ENCODE measurements at regions not wholly inside any gene's neighbourhood (a gene's known extent, or its start where the extent isn't known, plus 50 kb on each side); places are given as distances from the start of the nearest gene placed in this dataset.

DNA sequence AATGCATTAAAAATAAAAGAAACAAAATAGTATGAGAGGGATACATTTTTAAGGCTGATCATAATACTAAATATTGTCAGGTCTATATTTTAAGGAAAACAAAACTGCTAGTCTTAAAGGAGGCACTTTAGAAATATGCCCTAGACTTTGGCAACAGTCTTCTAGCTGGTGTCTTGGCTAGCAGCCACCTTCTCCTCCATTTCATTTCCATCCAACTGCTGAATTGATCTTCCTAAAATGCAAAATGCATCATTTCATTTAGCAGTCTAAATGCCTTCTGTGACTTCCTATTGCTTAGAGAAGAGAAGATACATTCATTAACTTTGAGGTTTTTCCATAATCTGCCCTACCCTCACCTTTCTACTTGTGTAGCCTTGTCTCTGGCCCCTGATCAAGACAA is 1404.1 kb downstream of the CDH11 start:
- H3K9ac ChIP-seq (ENCODE audit: insufficient read length), result no peak overlapping the region
- DNase-seq (ENCODE audit: low read depth, low spot score), result no peak
- no peaks in the 10 kb centered on the region for H3K9me3 ChIP-seq (ENCODE audit: low read depth, low read length)
- no peak overlapping the region for H3K27ac ChIP-seq
- TF ChIP-seq POLR2AphosphoS5 (IDR thresholded peaks at IDR 0.05; ENCODE audit: borderline replicate concordance, low read depth, low read length) (no peak), EZH2 (IDR thresholded peaks at IDR 0.05) (no peak), FOXP2 (optimal IDR thresholded peaks at IDR 0.05; ENCODE audit: control extremely low read depth, extremely low read length, insufficient read depth) (no peak)
- H3K36me3 ChIP-seq (ENCODE audit: insufficient read depth, low read length), result no peaks in the 10 kb centered on the region
- no peak overlapping the region for H3K4me3 ChIP-seq

DNA sequence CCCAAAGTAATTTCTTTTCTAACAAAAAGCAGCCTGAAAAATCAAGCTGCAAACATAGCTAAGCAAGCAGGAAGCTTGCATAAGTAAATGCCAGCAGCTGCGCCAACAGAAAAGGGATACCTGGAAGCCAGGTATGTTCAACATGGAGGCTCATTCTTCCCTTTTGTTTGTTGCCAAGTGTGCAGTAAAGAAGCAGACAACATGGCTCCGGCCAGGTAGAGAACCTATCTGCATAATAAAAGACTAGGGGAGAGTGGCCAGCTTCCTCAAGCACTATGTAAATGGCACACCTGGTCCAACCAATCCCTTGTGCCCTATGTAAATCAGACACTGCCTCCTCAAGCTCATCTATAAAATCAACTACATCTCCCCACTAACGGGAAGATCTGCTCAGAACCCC is 1407.0 kb downstream of the CDH11 start:
- TF ChIP-seq EZH2 (IDR thresholded peaks at IDR 0.05) (no peak), FOXP2 (optimal IDR thresholded peaks at IDR 0.05; ENCODE audit: control extremely low read depth, extremely low read length, insufficient read depth) (no peak), POLR2AphosphoS5 (IDR thresholded peaks at IDR 0.05; ENCODE audit: borderline replicate concordance, low read depth, low read length) (no peak)
- Histone ChIP-seq H3K9ac (ENCODE audit: insufficient read length) (no peak overlapping the region), H3K36me3 (ENCODE audit: insufficient read depth, low read length) (no peaks in the 10 kb centered on the region), H3K9me3 (ENCODE audit: low read depth, low read length) (no peaks in the 10 kb centered on the region), H3K27ac (no peak overlapping the region), H3K4me3 (no peak overlapping the region)
- DNase-seq (ENCODE audit: low read depth, low spot score), result no peak

DNA sequence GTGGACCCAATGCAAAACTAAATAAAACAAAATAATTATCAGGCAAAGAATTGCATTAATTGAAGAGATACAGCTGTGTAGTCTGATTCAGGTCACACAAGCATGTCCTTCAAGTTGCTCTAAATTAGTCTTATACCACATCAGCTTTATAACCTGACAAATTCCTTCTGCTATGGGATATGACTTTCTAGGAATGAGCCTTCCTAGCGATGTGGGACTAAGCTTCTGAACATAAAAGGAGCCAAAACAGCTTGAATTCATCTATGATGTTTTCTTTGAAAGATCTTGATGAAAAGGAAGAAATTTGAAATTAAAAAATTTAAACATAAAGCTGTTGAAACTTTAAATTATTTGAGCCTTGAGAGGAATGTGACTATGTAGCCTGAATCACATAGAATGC is 1409.1 kb downstream of the CDH11 start:
- DNase-seq (ENCODE audit: low read depth, low spot score), result no peak
- Histone ChIP-seq H3K4me3 (no peak overlapping the region), H3K27ac (no peak overlapping the region), H3K36me3 (ENCODE audit: insufficient read depth, low read length) (no peaks in the 10 kb centered on the region), H3K9me3 (ENCODE audit: low read depth, low read length) (no peaks in the 10 kb centered on the region), H3K9ac (ENCODE audit: insufficient read length) (no peak overlapping the region)
- TF ChIP-seq POLR2AphosphoS5 (IDR thresholded peaks at IDR 0.05; ENCODE audit: borderline replicate concordance, low read depth, low read length) (no peak), EZH2 (IDR thresholded peaks at IDR 0.05) (no peak), FOXP2 (optimal IDR thresholded peaks at IDR 0.05; ENCODE audit: control extremely low read depth, extremely low read length, insufficient read depth) (no peak)

DNA sequence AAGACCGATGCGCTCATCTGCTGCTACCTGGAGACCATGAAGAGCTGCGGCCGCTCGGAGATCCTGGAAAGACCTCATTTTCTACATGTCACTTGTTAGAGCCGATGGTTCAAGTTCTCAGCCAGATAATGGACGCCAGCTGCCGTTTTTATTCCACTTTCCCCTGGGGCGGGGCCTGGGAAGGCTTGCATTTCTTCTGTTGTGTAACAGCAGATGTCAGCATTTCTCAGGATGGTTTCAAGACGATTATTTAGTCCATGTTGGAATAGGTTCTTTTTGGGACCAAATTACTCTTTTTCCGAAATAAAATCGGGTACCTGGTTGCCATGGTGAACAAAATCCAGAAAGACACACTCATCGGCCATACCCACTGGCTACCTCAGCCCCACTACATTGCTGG is 1418.3 kb downstream of the CDH11 start:
- no peak for DNase-seq (ENCODE audit: low read depth, low spot score)
- no peak for TF ChIP-seq FOXP2 (optimal IDR thresholded peaks at IDR 0.05; ENCODE audit: control extremely low read depth, extremely low read length, insufficient read depth)
- no peak for TF ChIP-seq EZH2 (IDR thresholded peaks at IDR 0.05)
- no peak for TF ChIP-seq POLR2AphosphoS5 (IDR thresholded peaks at IDR 0.05; ENCODE audit: borderline replicate concordance, low read depth, low read length)
- no peak overlapping the region for H3K27ac ChIP-seq
- H3K9me3 ChIP-seq (ENCODE audit: low read depth, low read length), result no peaks in the 10 kb centered on the region
- no peak overlapping the region for H3K9ac ChIP-seq (ENCODE audit: insufficient read length)
- no peaks in the 10 kb centered on the region for H3K36me3 ChIP-seq (ENCODE audit: insufficient read depth, low read length)
- H3K4me3 ChIP-seq, result no peak overlapping the region

DNA sequence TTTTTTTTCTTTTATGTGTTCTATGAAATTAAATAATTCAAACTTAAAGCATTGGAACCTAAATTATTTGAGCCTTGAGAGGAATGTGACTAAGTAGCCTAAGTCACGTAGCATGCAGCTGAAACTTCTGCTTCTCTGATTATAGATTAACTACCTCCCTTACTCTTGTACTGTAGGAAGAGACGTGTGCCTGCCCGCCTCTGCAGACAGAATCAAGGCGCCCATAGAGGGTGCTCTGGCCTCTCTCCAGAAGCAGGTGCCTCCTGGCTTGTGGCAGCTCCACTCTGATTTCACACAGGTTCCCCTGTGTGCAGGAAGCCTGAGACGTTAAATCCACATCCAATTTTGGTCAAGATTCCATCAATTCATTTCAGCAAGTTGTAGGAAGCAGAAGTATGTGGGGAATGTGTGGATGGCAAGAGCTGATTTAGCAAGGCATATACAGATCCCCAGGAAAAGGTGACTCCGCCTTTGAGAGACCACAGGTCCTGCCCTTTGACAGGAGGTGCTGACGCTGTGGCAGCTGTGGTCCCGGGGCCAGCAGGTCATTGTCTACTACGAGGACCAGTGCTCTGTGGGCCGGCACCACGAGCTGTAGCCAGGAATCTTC is 1418.8 kb downstream of the CDH11 start:
- Histone ChIP-seq H3K9ac (ENCODE audit: insufficient read length) (no peak overlapping the region), H3K36me3 (ENCODE audit: insufficient read depth, low read length) (no peaks in the 10 kb centered on the region), H3K27ac (no peak overlapping the region), H3K4me3 (no peak overlapping the region), H3K9me3 (ENCODE audit: low read depth, low read length) (no peaks in the 10 kb centered on the region)
- TF ChIP-seq FOXP2 (optimal IDR thresholded peaks at IDR 0.05; ENCODE audit: control extremely low read depth, extremely low read length, insufficient read depth) (no peak), POLR2AphosphoS5 (IDR thresholded peaks at IDR 0.05; ENCODE audit: borderline replicate concordance, low read depth, low read length) (no peak), EZH2 (IDR thresholded peaks at IDR 0.05) (no peak)
- no peak for DNase-seq (ENCODE audit: low read depth, low spot score)

DNA sequence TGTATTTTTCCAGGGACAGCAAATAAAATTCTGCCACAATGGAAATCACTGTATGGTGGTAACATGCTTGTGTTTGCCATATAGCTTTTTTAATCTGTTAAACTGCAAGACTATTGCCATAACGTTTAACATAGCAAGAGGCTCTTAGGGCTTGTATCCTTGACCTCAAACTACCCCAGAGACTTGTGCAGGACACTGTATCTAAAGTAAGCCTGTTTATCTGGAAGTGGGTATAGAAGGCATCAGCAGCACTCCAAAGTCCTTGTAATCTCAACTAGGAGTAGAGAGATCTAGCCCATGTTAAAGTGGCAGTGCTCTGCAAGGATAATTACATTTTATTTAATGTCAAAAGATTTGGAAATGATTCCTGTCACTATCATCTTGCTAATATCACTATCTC is 1424.1 kb downstream of the CDH11 start:
- DNase-seq (ENCODE audit: low read depth, low spot score), result no peak
- TF ChIP-seq FOXP2 (optimal IDR thresholded peaks at IDR 0.05; ENCODE audit: control extremely low read depth, extremely low read length, insufficient read depth) (no peak), EZH2 (IDR thresholded peaks at IDR 0.05) (no peak), POLR2AphosphoS5 (IDR thresholded peaks at IDR 0.05; ENCODE audit: borderline replicate concordance, low read depth, low read length) (no peak)
- H3K27ac ChIP-seq, result no peak overlapping the region
- no peaks in the 10 kb centered on the region for H3K36me3 ChIP-seq (ENCODE audit: insufficient read depth, low read length)
- H3K9ac ChIP-seq (ENCODE audit: insufficient read length), result no peak overlapping the region
- H3K9me3 ChIP-seq (ENCODE audit: low read depth, low read length), result no peaks in the 10 kb centered on the region
- no peak overlapping the region for H3K4me3 ChIP-seq

DNA sequence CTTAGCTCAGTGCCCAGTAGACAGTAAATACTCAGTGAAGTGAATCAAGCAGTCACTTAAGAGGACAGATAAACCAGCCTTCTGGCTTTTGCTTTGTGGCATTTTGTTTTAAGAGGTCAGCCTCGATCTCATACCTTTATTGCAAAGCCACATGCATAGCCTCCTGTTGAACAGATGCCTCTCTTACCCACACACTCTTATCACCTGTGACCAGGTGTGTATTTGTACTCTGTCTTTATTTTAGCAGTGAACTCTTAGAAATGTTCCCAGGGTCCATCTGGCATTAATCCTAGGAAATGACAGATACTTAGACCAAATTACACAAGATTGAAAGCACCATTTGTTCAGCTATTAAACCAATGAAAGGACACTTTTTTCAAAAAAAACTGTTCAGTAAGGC is 1426.5 kb downstream of the CDH11 start:
- Histone ChIP-seq H3K4me3 (no peak overlapping the region), H3K9ac (ENCODE audit: insufficient read length) (no peak overlapping the region), H3K36me3 (ENCODE audit: insufficient read depth, low read length) (no peaks in the 10 kb centered on the region), H3K9me3 (ENCODE audit: low read depth, low read length) (no peaks in the 10 kb centered on the region), H3K27ac (no peak overlapping the region)
- TF ChIP-seq EZH2 (IDR thresholded peaks at IDR 0.05) (no peak), FOXP2 (optimal IDR thresholded peaks at IDR 0.05; ENCODE audit: control extremely low read depth, extremely low read length, insufficient read depth) (no peak), POLR2AphosphoS5 (IDR thresholded peaks at IDR 0.05; ENCODE audit: borderline replicate concordance, low read depth, low read length) (no peak)
- no peak for DNase-seq (ENCODE audit: low read depth, low spot score)

DNA sequence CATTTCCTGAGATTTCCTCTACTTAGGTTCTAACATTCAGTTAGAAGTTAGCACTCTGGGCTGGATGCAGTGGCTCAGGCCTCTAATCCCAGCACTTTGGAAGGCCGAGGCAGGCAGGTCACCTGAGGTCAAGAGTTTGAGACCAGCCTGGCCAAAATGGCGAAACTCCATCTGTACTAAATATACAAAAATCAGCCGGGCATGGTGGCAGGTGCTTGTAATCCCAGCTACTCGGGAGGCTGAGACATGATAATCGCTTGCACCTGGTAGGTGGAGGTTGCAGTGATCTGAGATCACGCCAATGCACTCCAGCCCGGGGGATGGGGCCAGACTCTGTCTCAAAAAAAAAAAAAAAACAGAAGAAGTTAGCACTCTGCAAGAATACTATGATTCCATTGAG is 1430.9 kb downstream of the CDH11 start:
- no peak for DNase-seq (ENCODE audit: low read depth, low spot score)
- no peaks in the 10 kb centered on the region for H3K36me3 ChIP-seq (ENCODE audit: insufficient read depth, low read length)
- no peak overlapping the region for H3K4me3 ChIP-seq
- no peaks in the 10 kb centered on the region for H3K9me3 ChIP-seq (ENCODE audit: low read depth, low read length)
- H3K9ac ChIP-seq (ENCODE audit: insufficient read length), result no peak overlapping the region
- no peak overlapping the region for H3K27ac ChIP-seq
- TF ChIP-seq EZH2 (IDR thresholded peaks at IDR 0.05), result no peak
- no peak for TF ChIP-seq POLR2AphosphoS5 (IDR thresholded peaks at IDR 0.05; ENCODE audit: borderline replicate concordance, low read depth, low read length)
- no peak for TF ChIP-seq FOXP2 (optimal IDR thresholded peaks at IDR 0.05; ENCODE audit: control extremely low read depth, extremely low read length, insufficient read depth)

DNA sequence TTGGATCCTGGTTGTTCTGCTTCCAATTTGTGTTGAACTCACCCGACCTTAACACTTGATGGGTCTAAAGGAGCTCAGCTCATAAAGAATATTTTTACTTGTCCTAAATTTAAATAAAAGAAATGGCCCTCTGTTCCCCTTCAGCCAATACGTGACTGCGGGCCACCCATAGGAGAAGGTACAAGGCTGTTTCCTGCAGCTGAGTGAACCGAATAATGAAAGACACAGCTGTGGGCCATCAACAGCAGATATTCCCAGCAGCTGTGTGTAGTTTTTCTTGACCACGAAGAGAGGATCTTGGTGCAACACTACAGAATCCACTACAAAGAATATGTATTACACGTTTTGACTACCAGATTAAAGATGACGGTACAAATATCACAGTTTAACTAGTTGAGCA is 1431.6 kb downstream of the CDH11 start:
- Histone ChIP-seq H3K36me3 (ENCODE audit: insufficient read depth, low read length) (no peaks in the 10 kb centered on the region), H3K27ac (no peak overlapping the region), H3K9ac (ENCODE audit: insufficient read length) (no peak overlapping the region), H3K9me3 (ENCODE audit: low read depth, low read length) (no peaks in the 10 kb centered on the region), H3K4me3 (no peak overlapping the region)
- DNase-seq (ENCODE audit: low read depth, low spot score), result no peak
- TF ChIP-seq POLR2AphosphoS5 (IDR thresholded peaks at IDR 0.05; ENCODE audit: borderline replicate concordance, low read depth, low read length) (no peak), FOXP2 (optimal IDR thresholded peaks at IDR 0.05; ENCODE audit: control extremely low read depth, extremely low read length, insufficient read depth) (no peak), EZH2 (IDR thresholded peaks at IDR 0.05) (no peak)

Measured in SK-N-MC (cell line).